ENCODE measurements at regions not wholly inside any gene's neighbourhood (a gene's known extent, or its start where the extent isn't known, plus 50 kb on each side); places are given as distances from the start of the nearest gene placed in this dataset.

DNA sequence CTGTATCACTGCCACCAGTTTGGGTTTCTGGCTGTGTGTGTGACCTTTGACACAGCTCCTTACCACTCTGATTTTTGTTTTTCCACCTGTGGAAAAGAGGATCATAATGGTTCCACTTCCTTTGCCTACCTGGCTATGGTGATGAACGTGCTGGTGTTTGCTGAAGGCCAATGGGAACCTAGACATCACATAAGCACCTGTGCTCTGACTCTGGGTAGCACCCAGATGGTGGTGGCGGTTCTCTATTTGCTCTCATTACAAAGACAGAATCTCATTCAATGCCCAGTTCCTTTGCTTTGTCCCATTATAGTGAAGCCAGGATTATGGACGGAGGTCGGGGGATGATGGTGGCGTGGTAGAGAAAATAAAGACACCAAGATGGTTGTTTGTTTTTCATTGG is 121.2 kb upstream of the GATA6 start:
- H3K18ac ChIP-seq (ENCODE audit: low read depth, low read length): no peak overlapping the region
- in situ Hi-C loops (cut with MboI; ENCODE audit: low sequenced_read_pairs): no loop called here
- no peaks in the 10 kb centered on the region for H3K9me1 ChIP-seq (ENCODE audit: insufficient read depth, low read length)
- no peaks in the 10 kb centered on the region for H4K20me1 ChIP-seq (ENCODE audit: insufficient read depth, low read length)
- H2BK120ac ChIP-seq (ENCODE audit: low read depth, low read length): no peak overlapping the region
- H2AK9ac ChIP-seq (replicated peaks; ENCODE audit: low read depth, low read length, poor library complexity): no peak overlapping the region
- no peak for ATAC-seq (ENCODE audit: low read depth)
- H3K4me2 ChIP-seq (ENCODE audit: low read depth, low read length): no peak overlapping the region
- no peak overlapping the region for H4K91ac ChIP-seq (ENCODE audit: insufficient read depth, low read depth, low read length)
- no peak overlapping the region for H2AFZ ChIP-seq (replicated peaks; ENCODE audit: low read length, poor library complexity)
- no peaks in the 10 kb centered on the region for H3K9me3 ChIP-seq (ENCODE audit: control insufficient read depth, insufficient read depth, low read length)
- no peak overlapping the region for H4K5ac ChIP-seq (ENCODE audit: low read depth, low read length)
- H2AK5ac ChIP-seq (ENCODE audit: low read depth, low read length): no peak overlapping the region
- H3K4me1 ChIP-seq (ENCODE audit: control insufficient read depth, insufficient read depth, low read length): no peaks in the 10 kb centered on the region
- no peak overlapping the region for H3K56ac ChIP-seq (ENCODE audit: extremely low read depth, insufficient read depth, low read length)
- no peak overlapping the region for H3K4me3 ChIP-seq (ENCODE audit: insufficient read depth, low read depth, low read length)
- no peak for TF ChIP-seq CHD1 (IDR thresholded peaks at IDR 0.05; ENCODE audit: low read depth, low read length)
- no peak for TF ChIP-seq FOS (IDR thresholded peaks at IDR 0.05; ENCODE audit: low read depth, low read length)
- no peak for TF ChIP-seq ELK1 (IDR thresholded peaks at IDR 0.05; ENCODE audit: borderline replicate concordance, low read depth, low read length)
- WGBS, 2 experiments (ENCODE audit: extremely low coverage in 2 of 2, insufficient read length in 1 of 2): no CpG with 5 or more reads among the region's 5 CpGs
- POLR2A ChIA-PET (ENCODE audit: unreplicated experiment): no interaction called here
- no peak overlapping the region for H3K4ac ChIP-seq (ENCODE audit: low read depth, low read length)
- no peak overlapping the region for H3K14ac ChIP-seq (replicated peaks; ENCODE audit: low read depth, low read length)
- H4K8ac ChIP-seq (ENCODE audit: low read depth in 2 of 2, low read length in 2 of 2): no peak overlapping the region
- H3K27me3 ChIP-seq (ENCODE audit: control insufficient read depth, insufficient read depth, low read length): peaks cover 44% of the 10 kb centered on the region
- CTCF ChIA-PET: interaction anchor here (0.5 kb wide), 1 partner anchor 400 kb away, joined by 3 read pairs; no protein-coding TSS in a partner anchor
- H2BK20ac ChIP-seq (ENCODE audit: low read depth, low read length): no peak overlapping the region
- dilution Hi-C loops (cut with HindIII; ENCODE audit: low sequenced_read_pairs, unreplicated experiment): no loop called here
- no peak overlapping the region for H2BK5ac ChIP-seq (ENCODE audit: low read depth, low read length, poor library complexity, severe bottlenecking)
- H3K27ac ChIP-seq (ENCODE audit: insufficient read depth, low read length): no peak overlapping the region
- H3K36me3 ChIP-seq (ENCODE audit: control insufficient read depth, insufficient read depth, low read length): no peaks in the 10 kb centered on the region
- no TSS peak for BruUV-seq (replicated peaks)
- H3K79me1 ChIP-seq (ENCODE audit: low read depth in 1 of 2, low read length in 2 of 2): no peaks in the 10 kb centered on the region
- intact Hi-C loops (cut with micrococcal nuclease): no loop called here
- DNase-seq: no peak
- H3K23ac ChIP-seq (ENCODE audit: low read depth, low read length): no peak overlapping the region
- no peak overlapping the region for H3K9ac ChIP-seq (ENCODE audit: low read depth, low read length)
- no peak overlapping the region for H2BK15ac ChIP-seq (ENCODE audit: low read depth, low read length)

Measured in IMR-90 (cell line).